Mesodermal cell (in vitro differentiated cells): ENCODE measurements at regions not wholly inside any gene's neighbourhood (a gene's known extent, or its start where the extent isn't known, plus 50 kb on each side); places are given as distances from the start of the nearest gene placed in this dataset.
"Not testable (repeated sequence)": the region's sequence is repeated elsewhere in the genome, so short reads cannot be mapped to it uniquely, and the experiment has no call there.

Source experiments
- H3K27ac ChIP-seq: 2 replicates; pipeline ENCODE4 v1.7.0; 2013; ENCODE audit warnings: mild to moderate bottlenecking, low read depth, low read length, moderate library complexity; ENCODE audit not compliant: severe bottlenecking
- H3K36me3 ChIP-seq: 2 replicates; pipeline ENCODE4 v1.7.1; 2013; ENCODE audit warnings: mild to moderate bottlenecking, low read length, moderate library complexity; ENCODE audit not compliant: control insufficient read depth, insufficient read depth
- H3K4me1 ChIP-seq: one replicate; pipeline ENCODE4 v1.7.1; 2013; ENCODE audit warnings: mild to moderate bottlenecking, low read length; ENCODE audit not compliant: insufficient read depth, control insufficient read depth, poor library complexity, severe bottlenecking
- H3K4me3 ChIP-seq: 2 replicates; pipeline ENCODE4 v1.7.0; 2013; ENCODE audit warnings: low read length, control low read depth, mild to moderate bottlenecking; ENCODE audit not compliant: insufficient read depth, poor library complexity, severe bottlenecking; ENCODE audit errors: extremely low read depth
- H3K9me3 ChIP-seq: 2 replicates; pipeline ENCODE4 v1.7.1; 2013; ENCODE audit warnings: mild to moderate bottlenecking, low read length, moderate library complexity; ENCODE audit not compliant: control insufficient read depth
- WGBS, 2 experiments: methylation state at CpG; one replicate each; pipeline ENCODE4 v1.1.5; 2013; ENCODE audit warnings: missing lambda C conversion rate in 2 of 2; ENCODE audit not compliant: insufficient coverage in 2 of 2; 5-methylcytosine and 5-hydroxymethylcytosine counted together

DNA sequence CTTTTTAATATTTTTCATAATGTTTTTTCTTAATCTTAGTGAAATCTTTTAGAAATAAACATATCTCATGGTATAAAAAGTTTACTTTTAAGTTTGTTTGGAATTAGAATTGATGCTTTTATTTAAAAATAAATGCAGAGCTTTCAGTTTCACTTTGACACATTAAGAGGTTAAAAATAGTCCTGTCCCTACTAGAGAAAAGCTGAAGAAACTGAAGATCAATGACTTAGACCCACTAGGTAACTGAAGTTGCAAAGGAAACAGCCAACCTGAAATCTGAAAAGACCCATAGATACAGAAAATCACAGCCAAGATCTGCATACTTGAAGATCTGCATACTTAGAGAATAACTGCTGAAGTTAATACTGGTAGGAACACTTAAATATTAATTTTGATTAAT lies 237.6 kb downstream of the RAP2B start:
- Histone ChIP-seq H3K4me1 (no peaks in the 10 kb centered on the region), H3K36me3 (no peaks in the 10 kb centered on the region), H3K27ac (no peak overlapping the region)

DNA sequence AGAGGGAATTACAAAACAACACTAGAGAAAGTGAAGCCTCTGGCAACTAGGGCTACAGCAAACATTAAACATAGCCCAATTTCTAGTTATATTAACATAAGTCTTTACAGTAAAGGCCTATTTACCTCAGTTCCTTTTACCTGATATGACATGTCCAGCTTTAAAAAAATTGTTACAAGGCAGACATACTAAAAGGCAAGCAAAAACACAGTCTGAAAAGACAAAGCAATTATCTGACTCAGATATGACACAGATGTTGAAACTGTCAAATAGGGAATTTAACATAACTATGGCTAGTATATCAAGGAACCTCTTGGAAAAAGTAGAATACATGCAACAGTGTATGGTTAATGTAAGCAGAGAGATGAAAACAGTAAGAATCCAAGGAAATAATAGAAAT lies 238.6 kb downstream of the RAP2B start:
- H3K9me3 ChIP-seq, result no peaks in the 10 kb centered on the region
- no peak overlapping the region for H3K27ac ChIP-seq
- no peak overlapping the region for H3K4me3 ChIP-seq
- no peaks in the 10 kb centered on the region for H3K4me1 ChIP-seq
- no peaks in the 10 kb centered on the region for H3K36me3 ChIP-seq

More for the DNA sequence above, 237.6 kb downstream of the RAP2B start:
- H3K4me3 ChIP-seq, result no peak overlapping the region
- H3K9me3 ChIP-seq, result no peaks in the 10 kb centered on the region

GRCh38 chr3:153404157-153404556 lies 242.1 kb downstream of the RAP2B start:
- no CpG with 5 or more reads among the region's 2 CpGs for WGBS, 2 experiments
- H3K4me3 ChIP-seq, result no peak overlapping the region

GRCh38 chr3:153405320-153405719 lies 243.3 kb downstream of the RAP2B start:
- not testable (repeated sequence) for H3K4me1 ChIP-seq, H3K27ac ChIP-seq, H3K4me3 ChIP-seq, H3K9me3 ChIP-seq, H3K36me3 ChIP-seq
- no CpG with 5 or more reads among the region's 4 CpGs for WGBS, 2 experiments

More at GRCh38 chr3:153404157-153404556, 242.1 kb downstream of the RAP2B start:
- Histone ChIP-seq H3K36me3 (no peaks in the 10 kb centered on the region), H3K4me1 (no peaks in the 10 kb centered on the region), H3K27ac (no peak overlapping the region), H3K9me3 (no peaks in the 10 kb centered on the region)

GRCh38 chr3:153410517-153410916 lies 248.5 kb downstream of the RAP2B start:
- no peaks in the 10 kb centered on the region for H3K4me1 ChIP-seq
- 80 to 88% methylated on average over 1 to 2 of the region's 3 CpGs for WGBS, 2 experiments
- no peak overlapping the region for H3K27ac ChIP-seq
- H3K36me3 ChIP-seq, result no peaks in the 10 kb centered on the region
- no peak overlapping the region for H3K4me3 ChIP-seq
- no peaks in the 10 kb centered on the region for H3K9me3 ChIP-seq

DNA sequence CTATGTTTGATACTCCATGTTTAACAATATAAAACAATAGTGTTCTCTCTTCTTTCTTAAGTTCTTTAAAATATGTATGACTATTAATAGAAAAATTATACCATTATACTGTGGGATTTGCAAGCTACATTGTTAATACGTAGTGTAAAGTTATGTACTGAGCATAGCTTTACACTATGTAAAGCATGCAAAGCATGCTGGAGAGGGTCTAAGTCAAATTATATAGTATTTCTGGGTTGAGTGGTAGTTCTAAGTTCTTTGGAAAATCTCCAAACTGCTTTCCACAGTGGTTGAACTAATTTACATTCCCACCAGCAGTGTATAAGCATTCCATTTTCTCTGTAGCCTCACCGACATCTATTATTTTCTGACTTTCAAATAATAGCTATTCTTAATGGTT lies 253.0 kb downstream of the RAP2B start:
- H3K4me3 ChIP-seq, result no peak overlapping the region
- no peaks in the 10 kb centered on the region for H3K36me3 ChIP-seq
- WGBS, 2 experiments, result no CpG with 5 or more reads among the region's 2 CpGs
- H3K9me3 ChIP-seq, result no peaks in the 10 kb centered on the region
- H3K4me1 ChIP-seq, result no peaks in the 10 kb centered on the region
- H3K27ac ChIP-seq, result no peak overlapping the region

DNA sequence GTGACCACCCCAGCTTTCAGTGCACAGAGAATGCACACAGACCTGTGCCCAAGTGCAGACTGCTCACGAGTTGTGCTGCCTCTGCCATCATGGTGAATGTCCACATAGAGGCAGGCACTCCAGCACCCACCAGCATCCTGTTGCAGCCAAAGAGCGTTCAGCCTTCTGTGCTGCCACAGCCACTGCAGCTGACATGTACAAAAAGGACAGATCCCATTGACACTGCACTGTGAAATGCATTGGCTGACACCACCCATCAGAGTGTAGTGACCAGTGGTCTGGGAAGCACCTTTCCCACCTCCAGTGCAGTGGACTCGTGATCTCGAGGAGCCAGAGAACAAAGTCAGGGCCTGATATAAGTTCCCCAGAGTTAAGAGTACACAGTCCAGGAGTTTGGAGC lies 260.3 kb downstream of the RAP2B start:
- peaks cover 5% of the 10 kb centered on the region for H3K9me3 ChIP-seq
- 82 to 100% methylated on average over 3 to 4 of the region's 4 CpGs for WGBS, 2 experiments
- no peaks in the 10 kb centered on the region for H3K36me3 ChIP-seq
- H3K27ac ChIP-seq, result no peak overlapping the region
- no peak overlapping the region for H3K4me3 ChIP-seq
- no peaks in the 10 kb centered on the region for H3K4me1 ChIP-seq

- H3K27ac ChIP-seq, H3K9me3 ChIP-seq, H3K36me3 ChIP-seq, H3K4me1 ChIP-seq, H3K4me3 ChIP-seq: not testable (repeated sequence)
Measured at GRCh38 chr3:153423820-153424219, 261.8 kb downstream of the RAP2B start.

DNA sequence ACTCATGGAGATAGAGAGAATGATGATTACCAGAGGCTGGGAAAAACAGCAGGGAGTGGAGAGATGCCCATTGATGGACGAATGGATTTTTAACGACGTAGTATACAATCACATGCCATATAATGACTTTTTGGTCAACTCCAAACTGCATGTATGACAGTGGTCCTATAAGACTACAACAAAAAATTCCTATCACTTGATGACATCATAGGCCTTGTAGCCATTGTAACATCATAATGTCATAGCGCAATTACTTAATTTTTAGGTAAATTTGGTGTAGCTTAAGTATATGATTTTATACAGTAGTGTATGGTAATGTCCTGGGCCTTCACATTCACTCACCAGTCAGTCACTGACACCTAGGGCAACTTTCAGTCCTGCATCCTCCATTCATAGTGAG lies 264.3 kb downstream of the RAP2B start:
- 90 to 92% methylated on average over 3 of the region's 4 CpGs for WGBS, 2 experiments
- Histone ChIP-seq H3K4me1 (no peaks in the 10 kb centered on the region), H3K36me3 (no peaks in the 10 kb centered on the region), H3K4me3 (no peak overlapping the region), H3K9me3 (peaks cover 4% of the 10 kb centered on the region), H3K27ac (no peak overlapping the region)

DNA sequence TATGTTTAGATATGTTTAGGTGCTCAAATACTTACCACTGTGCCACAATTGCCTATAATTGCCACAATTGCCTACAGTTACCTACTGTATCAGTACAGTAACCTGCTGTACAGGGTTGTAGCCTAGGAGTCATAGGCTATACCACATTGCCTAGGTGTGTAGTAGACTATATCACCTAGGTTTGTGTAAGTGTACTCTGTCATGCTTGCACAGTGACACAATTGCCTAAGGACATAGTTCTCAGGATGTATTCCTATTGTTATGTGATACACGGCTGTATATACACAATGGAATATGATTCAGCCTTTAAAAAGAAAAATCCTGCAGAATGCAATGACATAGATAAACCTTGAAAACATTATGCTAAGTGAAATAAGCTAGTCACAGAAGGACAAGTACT lies 264.8 kb downstream of the RAP2B start:
- Histone ChIP-seq H3K36me3 (no peaks in the 10 kb centered on the region), H3K9me3 (peaks cover 2% of the 10 kb centered on the region), H3K4me1 (no peaks in the 10 kb centered on the region), H3K27ac (no peak overlapping the region), H3K4me3 (no peak overlapping the region)
- WGBS, 2 experiments, result no CpG with 5 or more reads among the region's 1 CpG

DNA sequence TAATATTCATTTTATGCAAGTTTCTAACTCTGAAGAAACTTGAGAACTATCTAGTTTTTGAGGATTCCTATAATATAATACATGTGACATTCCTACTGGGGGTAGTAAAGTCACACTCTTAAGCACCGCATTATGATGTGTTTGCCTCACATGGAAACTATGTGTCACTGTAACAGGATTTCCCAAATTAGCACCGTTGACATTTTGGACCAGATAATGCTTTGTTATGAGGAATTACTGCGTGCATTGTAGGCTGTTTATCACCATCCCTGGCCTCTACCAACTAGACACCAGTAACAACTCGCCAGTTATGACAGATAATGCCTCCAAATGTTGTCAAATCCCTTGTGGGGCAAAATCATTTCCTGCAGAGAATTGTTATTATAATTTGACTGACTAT lies 267.8 kb downstream of the RAP2B start:
- Histone ChIP-seq H3K4me1 (no peaks in the 10 kb centered on the region), H3K27ac (no peak overlapping the region), H3K36me3 (no peaks in the 10 kb centered on the region), H3K9me3 (no peaks in the 10 kb centered on the region), H3K4me3 (no peak overlapping the region)
- WGBS, 2 experiments, result 90 to 100% methylated on average over 1 to 2 of the region's 4 CpGs

DNA sequence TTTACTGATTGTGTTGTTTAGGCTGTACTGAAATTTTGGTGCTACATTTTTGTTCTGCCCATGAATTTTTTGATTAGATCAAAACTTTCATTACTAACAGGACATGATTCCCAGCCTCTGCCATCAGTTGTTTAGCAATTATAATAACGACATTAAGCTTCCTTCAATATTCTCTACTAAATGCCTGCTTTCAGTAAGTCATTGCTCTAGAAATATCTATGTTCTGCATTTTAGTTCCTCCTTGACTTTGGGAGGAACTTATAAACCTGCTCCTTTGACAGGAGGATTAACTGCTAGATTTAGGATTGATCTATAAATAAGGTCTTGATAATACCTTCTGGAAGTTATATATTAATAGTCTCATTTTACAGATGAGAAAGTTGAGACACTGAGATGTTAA lies 269.1 kb downstream of the RAP2B start:
- WGBS, 2 experiments, result 83 to 100% methylated on average over 1 of the region's 1 CpG
- H3K9me3 ChIP-seq, result no peaks in the 10 kb centered on the region
- H3K27ac ChIP-seq, result no peak overlapping the region
- H3K4me3 ChIP-seq, result no peak overlapping the region
- no peaks in the 10 kb centered on the region for H3K36me3 ChIP-seq
- no peaks in the 10 kb centered on the region for H3K4me1 ChIP-seq
